GM10266 (cell line): ENCODE measurements at regions not wholly inside any gene's neighbourhood (a gene's known extent, or its start where the extent isn't known, plus 50 kb on each side); places are given as distances from the start of the nearest gene placed in this dataset.
"Not testable (repeated sequence)": the region's sequence is repeated elsewhere in the genome, so short reads cannot be mapped to it uniquely, and the experiment has no call there.

Source experiments
- DNase-seq: peaks from one replicate; pipeline ENCODE4 v3.0.0; 2012; ENCODE audit errors: extremely low spot score
- CTCF ChIP-seq: IDR thresholded peaks from 2 replicates; pipeline ENCODE4 v1.5.1; 2012; ENCODE audit warnings: mild to moderate bottlenecking, low read depth; ENCODE audit not compliant: control insufficient read depth, insufficient read depth; ENCODE audit errors: missing control alignments

- TF ChIP-seq CTCF: no peak
- no peak for DNase-seq
Observed at GRCh38 chr6:22194188-22194921, 102.5 kb downstream of the PRL start.

- no peak for DNase-seq
- no peak for TF ChIP-seq CTCF
Observed at GRCh38 chr6:22199771-22200170, 97.1 kb downstream of the PRL start.

- DNase-seq: no peak
- no peak for TF ChIP-seq CTCF
Observed at GRCh38 chr6:22204153-22204552, 92.7 kb downstream of the PRL start.

- no peak for TF ChIP-seq CTCF
Observed at GRCh38 chr6:22205266-22205665, 91.6 kb downstream of the PRL start.

GRCh38 chr6:22206106-22206505 lies 90.7 kb downstream of the PRL start:
- TF ChIP-seq CTCF: no peak

More at GRCh38 chr6:22205266-22205665, 91.6 kb downstream of the PRL start:
- no peak for DNase-seq

GRCh38 chr6:22208026-22208425 lies 88.8 kb downstream of the PRL start:
- no peak for DNase-seq
- no peak for TF ChIP-seq CTCF

More at GRCh38 chr6:22206106-22206505, 90.7 kb downstream of the PRL start:
- no peak for DNase-seq

- DNase-seq: no peak
- TF ChIP-seq CTCF: no peak
Observed at GRCh38 chr6:22214314-22214713, 82.5 kb downstream of the PRL start.

GRCh38 chr6:22215474-22215873 lies 81.4 kb downstream of the PRL start:
- DNase-seq: not testable (repeated sequence)
